NCI-H526 (cell line): ENCODE measurements at regions not wholly inside any gene's neighbourhood (a gene's known extent, or its start where the extent isn't known, plus 50 kb on each side); places are given as distances from the start of the nearest gene placed in this dataset.
A peak's percentile ranks its signal among the peaks of the same experiment; 100 is the strongest.

ENCODE experiments used
- DNase-seq, 2 experiments: peaks; one replicate each; lab custom pipeline; 2025; lab: John Stamatoyannopoulos, UW

GRCh38 chr12:107402041-107403022, 283.3 kb upstream of the PWP1 start:
- peak in 1 of 2 experiments; percentile 73 for DNase-seq

GRCh38 chr12:107404981-107405380, 280.6 kb upstream of the PWP1 start:
- DNase-seq, result peak in 1 of 2 experiments; percentile 62

- DNase-seq, result no peak
Observed at GRCh38 chr12:107405436-107405835, 280.2 kb upstream of the PWP1 start.

- no peak for DNase-seq
Observed at GRCh38 chr12:107406932-107407331, 278.7 kb upstream of the PWP1 start.

DNA sequence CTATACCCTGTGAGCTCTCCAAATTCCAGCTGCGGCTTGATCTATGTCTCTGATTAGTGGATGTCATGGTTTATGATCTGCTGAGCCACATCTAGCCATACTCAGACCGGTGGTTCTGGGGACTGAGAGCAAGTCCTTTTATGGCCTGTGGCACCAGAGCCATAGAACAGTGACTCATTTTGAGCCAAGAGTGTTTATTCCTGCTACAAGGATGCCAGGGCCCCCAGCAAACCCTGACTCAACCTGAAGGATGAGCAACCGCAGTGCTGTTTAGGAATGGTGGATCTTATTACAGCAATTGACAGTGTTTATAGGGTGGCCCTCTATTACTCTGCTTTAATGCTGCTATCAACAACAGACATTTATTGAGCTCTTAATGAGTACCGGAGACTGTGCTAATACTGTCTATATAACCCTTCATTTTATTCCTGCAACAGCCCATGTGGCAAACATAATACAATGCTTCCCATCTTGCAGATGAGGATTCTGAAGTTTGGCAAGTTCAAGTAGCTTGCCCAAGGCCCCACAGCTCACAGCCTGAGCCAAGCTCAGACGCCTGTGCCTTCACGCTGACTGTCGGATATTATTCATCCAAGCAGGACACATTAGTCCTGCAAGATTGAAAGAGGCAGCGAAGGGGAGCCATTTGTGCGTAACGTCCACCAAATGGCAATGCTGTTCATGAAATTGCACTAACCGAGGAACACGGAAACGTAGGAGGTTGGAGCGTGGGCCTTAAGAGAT, 273.6 kb upstream of the PWP1 start:
- no peak for DNase-seq

- DNase-seq, result no peak
Observed at GRCh38 chr12:107415071-107415470, 270.5 kb upstream of the PWP1 start.

- no peak for DNase-seq
Observed at GRCh38 chr12:107415834-107416233, 269.8 kb upstream of the PWP1 start.

- DNase-seq, result no peak
Observed at GRCh38 chr12:107417004-107417403, 268.6 kb upstream of the PWP1 start.

GRCh38 chr12:107418981-107419380, 266.6 kb upstream of the PWP1 start:
- DNase-seq, result no peak

DNA sequence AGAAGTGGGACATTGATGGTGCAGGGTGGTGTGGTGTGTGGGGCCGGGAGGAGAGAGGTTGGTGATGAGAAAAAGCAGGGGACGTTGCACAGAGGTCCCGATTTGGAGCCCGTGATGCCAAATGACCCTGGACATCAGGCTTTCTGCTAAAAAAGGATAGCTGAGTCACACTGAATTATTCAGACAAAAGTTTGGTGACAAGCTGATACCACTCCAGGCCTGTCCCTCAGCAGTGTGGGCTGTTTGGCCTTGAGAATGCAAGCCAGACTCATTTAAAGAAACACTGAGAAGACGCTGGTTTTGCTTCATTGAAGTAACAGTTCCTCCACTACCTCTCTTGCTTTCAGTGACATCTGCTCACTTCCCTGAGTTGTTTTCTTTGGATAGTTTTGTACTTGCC, 262.1 kb upstream of the PWP1 start:
- DNase-seq, result no peak

GRCh38 chr12:107429006-107429705, 256.4 kb upstream of the PWP1 start:
- DNase-seq, result peak; percentile 5 to 20

DNA sequence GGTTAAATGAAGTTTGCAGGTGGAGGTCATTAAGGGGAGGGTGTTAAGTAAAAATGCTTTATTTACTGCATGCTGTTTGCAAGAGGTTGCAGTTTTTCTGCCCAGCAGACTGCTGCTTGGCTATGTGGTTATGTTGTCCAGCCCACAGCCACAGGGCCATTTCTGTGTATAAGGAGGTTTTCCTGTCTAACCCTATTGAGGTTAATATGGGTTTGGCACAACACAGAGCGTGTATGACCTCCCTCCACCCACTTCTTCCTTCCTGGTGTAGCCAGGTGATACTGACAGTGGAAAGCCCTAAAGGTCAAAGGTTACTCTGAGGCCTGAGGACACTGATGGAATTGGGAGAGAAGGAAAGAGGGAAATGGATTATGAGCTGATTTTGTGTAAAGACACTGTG, 253.7 kb upstream of the PWP1 start:
- no peak for DNase-seq

- no peak for DNase-seq
Observed at GRCh38 chr12:107435072-107435471, 250.5 kb upstream of the PWP1 start.

DNA sequence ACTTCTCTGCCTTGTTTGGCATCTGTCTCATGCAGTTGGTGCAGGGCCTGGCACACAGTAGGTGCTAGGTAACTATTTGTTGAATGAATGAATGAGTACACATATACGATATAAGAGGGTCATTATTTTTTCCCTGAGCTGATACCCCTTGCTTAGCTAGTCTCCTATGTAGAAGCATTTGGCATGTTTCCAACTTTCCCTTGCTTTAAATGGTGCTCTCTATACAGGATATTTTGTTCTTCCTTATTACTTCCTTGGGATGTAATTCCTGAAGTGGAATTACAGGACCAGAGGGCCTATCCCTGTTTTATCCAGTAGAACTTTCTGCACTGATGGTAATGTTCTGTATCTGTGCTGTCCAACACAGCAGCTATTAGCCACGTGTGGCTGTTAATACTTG, 250.1 kb upstream of the PWP1 start:
- no peak for DNase-seq

DNA sequence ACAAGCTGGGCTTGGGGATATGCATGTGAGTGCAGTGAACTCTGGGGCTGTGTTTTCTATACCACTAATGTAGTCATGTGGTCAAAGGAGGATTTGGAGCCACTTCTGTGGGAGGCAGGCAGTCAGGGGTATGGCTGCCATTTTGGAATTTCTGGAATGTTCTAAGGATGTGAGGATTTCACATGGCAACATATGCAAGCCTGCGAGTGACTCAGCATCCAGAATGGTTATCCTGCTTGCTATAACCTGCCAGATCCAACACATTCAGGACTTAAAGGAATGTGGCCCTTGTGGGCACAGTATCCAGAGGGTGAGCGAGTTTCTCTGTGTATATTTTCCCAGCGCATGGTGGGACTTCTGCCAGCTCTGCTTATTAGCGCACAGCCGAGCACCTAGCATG, 249.2 kb upstream of the PWP1 start:
- no peak for DNase-seq

DNA sequence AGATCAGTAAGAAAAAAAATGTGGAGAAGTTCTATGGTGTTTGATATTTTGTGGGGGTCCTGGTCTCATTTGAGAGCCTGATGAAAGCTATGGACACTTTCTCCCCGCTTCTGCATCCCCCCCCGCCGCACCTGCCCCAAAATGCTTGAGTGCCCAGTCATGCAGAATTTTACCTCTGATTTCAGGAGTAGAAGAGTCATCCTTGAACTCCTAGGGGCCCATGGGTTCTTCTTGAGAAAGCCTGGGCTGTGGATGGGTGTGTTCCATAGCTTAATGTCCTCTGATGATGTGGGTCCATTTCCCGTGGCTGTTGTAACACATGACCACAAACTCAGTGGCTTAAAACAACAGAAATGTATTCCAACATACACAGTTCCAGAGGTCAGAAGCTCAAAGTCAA, 248.8 kb upstream of the PWP1 start:
- no peak for DNase-seq

DNA sequence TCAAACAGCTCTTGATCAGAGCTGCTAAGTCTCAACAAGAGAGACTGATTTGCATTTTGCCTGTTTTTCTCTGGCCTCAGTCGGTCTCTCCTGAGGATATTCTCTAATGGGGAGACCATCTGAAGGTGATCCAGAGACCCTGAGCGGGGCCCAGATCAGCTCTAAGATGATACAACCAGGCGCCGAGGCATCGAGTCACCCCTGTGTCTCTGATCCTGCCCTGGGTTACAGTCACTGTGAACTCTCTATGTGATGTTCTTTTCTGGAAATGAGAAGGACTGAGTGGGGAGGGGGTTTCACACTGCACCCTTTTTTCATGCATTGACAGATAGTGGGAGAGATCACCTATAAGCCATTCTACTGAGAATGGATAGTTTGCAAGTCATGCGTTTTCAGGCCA, 247.6 kb upstream of the PWP1 start:
- no peak for DNase-seq

GRCh38 chr12:107439026-107439738, 246.4 kb upstream of the PWP1 start:
- DNase-seq, result no peak

DNA sequence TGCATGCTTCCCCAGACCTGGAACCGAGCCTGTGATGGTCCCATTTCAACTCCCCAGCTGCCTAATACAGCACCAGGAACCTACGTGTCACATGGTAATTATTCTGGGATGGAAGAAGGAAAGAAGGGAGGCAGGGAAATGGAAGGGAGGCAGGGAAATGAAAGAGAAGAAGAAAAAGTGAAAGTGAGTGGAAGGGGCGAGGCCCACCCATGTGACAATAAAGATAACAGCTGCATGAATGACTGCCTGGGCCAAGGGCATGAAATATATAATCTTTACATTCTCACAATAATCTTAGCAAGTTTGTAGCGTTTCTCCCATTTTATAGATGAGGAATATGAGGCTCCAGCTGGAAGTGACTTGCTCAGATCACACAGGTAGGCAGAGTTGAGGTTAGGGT, 245.0 kb upstream of the PWP1 start:
- no peak for DNase-seq

GRCh38 chr12:107441665-107442300, 243.8 kb upstream of the PWP1 start:
- no peak for DNase-seq

DNA sequence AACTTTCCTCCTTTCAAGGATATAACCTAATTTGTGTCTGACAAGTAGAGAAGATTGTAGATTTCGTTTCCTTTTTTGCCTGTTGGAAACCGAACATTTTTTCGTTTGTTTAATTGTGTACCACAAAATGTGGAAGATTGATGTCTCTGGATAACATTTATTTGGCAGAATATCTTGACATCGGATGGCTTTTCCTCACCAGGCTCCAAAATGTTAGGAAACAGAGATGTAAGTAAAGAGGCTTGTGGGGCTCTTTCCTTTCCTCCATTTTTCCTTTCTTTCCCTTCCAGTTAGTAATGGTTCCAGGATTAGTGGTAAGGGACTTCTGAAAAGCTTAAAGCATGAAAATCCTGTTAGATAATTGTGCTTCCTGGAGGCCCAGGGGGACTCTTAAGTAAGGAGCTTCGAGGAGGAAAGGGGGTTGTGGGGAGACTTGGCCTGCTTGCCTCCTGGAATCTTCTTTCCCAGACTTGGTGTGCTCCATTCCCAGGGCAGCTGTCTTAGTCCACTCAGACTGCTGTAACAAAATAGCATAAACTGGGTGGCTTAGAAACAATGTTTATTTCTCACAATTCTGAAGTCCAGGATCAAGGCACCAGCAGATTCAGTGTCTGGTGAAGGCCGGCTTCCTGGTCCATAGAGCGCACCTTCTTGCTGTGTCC, 243.1 kb upstream of the PWP1 start:
- DNase-seq, result no peak
